ENCODE measurements at regions not wholly inside any gene's neighbourhood (a gene's known extent, or its start where the extent isn't known, plus 50 kb on each side); places are given as distances from the start of the nearest gene placed in this dataset.
"Not testable (repeated sequence)": the region's sequence is repeated elsewhere in the genome, so short reads cannot be mapped to it uniquely, and the experiment has no call there.

- DNase-seq, result no peak
These were observed 102.9 kb downstream of the ADAMTS15 start for GRCh38 chr11:130551388-130551787.

GRCh38 chr11:130553306-130553705 is 104.9 kb downstream of the ADAMTS15 start:
- no peak for DNase-seq

GRCh38 chr11:130554241-130555055 is 106.0 kb downstream of the ADAMTS15 start:
- no peak for DNase-seq

- DNase-seq, result no peak
These were observed 106.9 kb downstream of the ADAMTS15 start for GRCh38 chr11:130555251-130555841.

GRCh38 chr11:130560000-130560780 is 111.7 kb downstream of the ADAMTS15 start:
- no peak for DNase-seq

GRCh38 chr11:130560781-130561109 is 112.3 kb downstream of the ADAMTS15 start:
- DNase-seq, result no peak

- DNase-seq, result no peak
These were observed 113.0 kb downstream of the ADAMTS15 start for GRCh38 chr11:130561441-130561881.

- DNase-seq, result no peak
These were observed 114.1 kb downstream of the ADAMTS15 start for GRCh38 chr11:130562549-130562948.

- not testable (repeated sequence) for DNase-seq
These were observed 117.9 kb downstream of the ADAMTS15 start for GRCh38 chr11:130566360-130566759.

- DNase-seq, result no peak
These were observed 123.1 kb downstream of the ADAMTS15 start for GRCh38 chr11:130571519-130571918.

- DNase-seq, result no peak
These were observed 123.6 kb downstream of the ADAMTS15 start for GRCh38 chr11:130571947-130572584.

- no peak for DNase-seq
These were observed 125.3 kb downstream of the ADAMTS15 start for GRCh38 chr11:130573767-130574166.

GRCh38 chr11:130574740-130575139 is 126.3 kb downstream of the ADAMTS15 start:
- no peak for DNase-seq

- no peak for DNase-seq
These were observed 127.7 kb downstream of the ADAMTS15 start for GRCh38 chr11:130576146-130576545.

- DNase-seq, result no peak
These were observed 130.4 kb downstream of the ADAMTS15 start for GRCh38 chr11:130578738-130579368.

GRCh38 chr11:130580372-130580771 is 131.9 kb downstream of the ADAMTS15 start:
- no peak for DNase-seq

- DNase-seq, result no peak
These were observed 132.5 kb downstream of the ADAMTS15 start for GRCh38 chr11:130580891-130581492.

- no peak for DNase-seq
These were observed 133.2 kb downstream of the ADAMTS15 start for GRCh38 chr11:130581646-130582045.

GRCh38 chr11:130582176-130582575 is 133.7 kb downstream of the ADAMTS15 start:
- DNase-seq, result no peak

- DNase-seq, result no peak
These were observed 134.5 kb downstream of the ADAMTS15 start for GRCh38 chr11:130582981-130583380.

- DNase-seq, result no peak
These were observed 135.4 kb downstream of the ADAMTS15 start for GRCh38 chr11:130583801-130584211.

- no peak for DNase-seq
These were observed 137.1 kb downstream of the ADAMTS15 start for GRCh38 chr11:130585545-130585944.

All from NCI-H526 (cell line).